ENCODE measurements at regions not wholly inside any gene's neighbourhood (a gene's known extent, or its start where the extent isn't known, plus 50 kb on each side); places are given as distances from the start of the nearest gene placed in this dataset.

DNA sequence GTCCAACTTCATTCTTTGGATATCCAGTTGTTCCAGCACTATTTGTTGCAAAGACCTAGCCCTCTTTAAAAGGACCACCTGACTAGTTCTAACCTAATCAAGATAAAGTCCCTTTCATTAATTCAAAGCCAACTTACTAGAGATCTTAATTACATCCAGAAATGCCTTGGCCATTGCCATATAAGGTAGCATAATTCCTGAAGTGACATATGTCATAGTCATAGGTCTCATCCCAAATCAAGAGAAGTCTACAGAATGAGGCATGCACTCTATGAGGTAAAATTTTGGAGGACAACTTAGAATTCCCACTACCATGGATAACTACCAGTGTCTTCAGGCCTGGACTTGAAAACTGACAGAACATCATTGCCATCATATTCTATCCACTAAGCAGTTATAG is 420.4 kb upstream of the ID4 start:
- peaks cover 5 to 13% of the 10 kb centered on the region in 2 donors for H3K9me3 ChIP-seq (replicated peaks in 1 of 2; ENCODE audit: control insufficient read depth in 1 of 2, insufficient read depth in 1 of 2, low read length in 2 of 2)
- intact Hi-C loops (cut with micrococcal nuclease) = no loop called here
- TF ChIP-seq, protein P1, sequence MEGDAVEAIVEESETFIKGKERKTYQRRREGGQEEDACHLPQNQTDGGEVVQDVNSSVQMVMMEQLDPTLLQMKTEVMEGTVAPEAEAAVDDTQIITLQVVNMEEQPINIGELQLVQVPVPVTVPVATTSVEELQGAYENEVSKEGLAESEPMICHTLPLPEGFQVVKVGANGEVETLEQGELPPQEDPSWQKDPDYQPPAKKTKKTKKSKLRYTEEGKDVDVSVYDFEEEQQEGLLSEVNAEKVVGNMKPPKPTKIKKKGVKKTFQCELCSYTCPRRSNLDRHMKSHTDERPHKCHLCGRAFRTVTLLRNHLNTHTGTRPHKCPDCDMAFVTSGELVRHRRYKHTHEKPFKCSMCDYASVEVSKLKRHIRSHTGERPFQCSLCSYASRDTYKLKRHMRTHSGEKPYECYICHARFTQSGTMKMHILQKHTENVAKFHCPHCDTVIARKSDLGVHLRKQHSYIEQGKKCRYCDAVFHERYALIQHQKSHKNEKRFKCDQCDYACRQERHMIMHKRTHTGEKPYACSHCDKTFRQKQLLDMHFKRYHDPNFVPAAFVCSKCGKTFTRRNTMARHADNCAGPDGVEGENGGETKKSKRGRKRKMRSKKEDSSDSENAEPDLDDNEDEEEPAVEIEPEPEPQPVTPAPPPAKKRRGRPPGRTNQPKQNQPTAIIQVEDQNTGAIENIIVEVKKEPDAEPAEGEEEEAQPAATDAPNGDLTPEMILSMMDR (IDR thresholded peaks at IDR 0.05) = no peak
- H3K27ac Mint-ChIP-seq = no peak overlapping the region
- H3K4me3 Mint-ChIP-seq = no peak overlapping the region
- DNase-seq = no peak
- H3K9ac ChIP-seq (ENCODE audit: insufficient read depth, low read length, poor library complexity, severe bottlenecking) = no peak overlapping the region
- no peak overlapping the region for H3K4me2 ChIP-seq (replicated peaks; ENCODE audit: extremely low read depth, low read length, poor library complexity, severe bottlenecking)
- H3K36me3 Mint-ChIP-seq = no peaks in the 10 kb centered on the region
- H3K4me1 Mint-ChIP-seq = no peaks in the 10 kb centered on the region
- H2AFZ ChIP-seq (ENCODE audit: insufficient read depth, low read depth, low read length, poor library complexity, severe bottlenecking) = no peak overlapping the region
- H4K20me1 ChIP-seq (ENCODE audit: insufficient read depth, low read length) = no peaks in the 10 kb centered on the region
- peaks cover 4 to 16% (median 8%) of the 10 kb centered on the region in 7 donors for H3K9me3 Mint-ChIP-seq
- no peaks in the 10 kb centered on the region for H3K79me2 ChIP-seq (ENCODE audit: insufficient read depth, low read length)
- H3K27me3 Mint-ChIP-seq (ENCODE audit: low read depth in 3 of 3) = peaks cover 0 to 2% (median 0%) of the 10 kb centered on the region in 3 donors
- H3K27me3 ChIP-seq (ENCODE audit: control insufficient read depth in 2 of 2, insufficient read depth in 2 of 2, low read length in 2 of 2) = no peaks in the 10 kb centered on the region
- H3K36me3 ChIP-seq (replicated peaks in 1 of 2; ENCODE audit: control insufficient read depth in 1 of 2, insufficient read depth in 2 of 2, low read length in 2 of 2) = no peaks in the 10 kb centered on the region
- no peaks in the 10 kb centered on the region for H3K4me1 ChIP-seq (ENCODE audit: control insufficient read depth in 1 of 2, insufficient read depth in 2 of 2, low read length in 2 of 2)
- no peak overlapping the region for H3K4me3 ChIP-seq (replicated peaks in 1 of 3; ENCODE audit: low read depth in 2 of 3, low read length in 3 of 3)
- no peak overlapping the region for H3K27ac ChIP-seq (ENCODE audit: low read depth in 1 of 2, low read length in 2 of 2)

- Mint-ChIP-seq H3K4me1 (no peaks in the 10 kb centered on the region), H3K27ac (no peak overlapping the region), H3K36me3 (no peaks in the 10 kb centered on the region), H3K4me3 (no peak overlapping the region), H3K9me3 (peaks cover 4 to 19% (median 8%) of the 10 kb centered on the region in 7 donors), H3K27me3 (ENCODE audit: low read depth in 3 of 3) (no peaks in the 10 kb centered on the region)
- no peak overlapping the region for H3K4me2 ChIP-seq (replicated peaks; ENCODE audit: extremely low read depth, low read length, poor library complexity, severe bottlenecking)
- no peaks in the 10 kb centered on the region for H4K20me1 ChIP-seq (ENCODE audit: insufficient read depth, low read length)
- H3K9ac ChIP-seq (ENCODE audit: insufficient read depth, low read length, poor library complexity, severe bottlenecking) = no peak overlapping the region
- H3K27me3 ChIP-seq (ENCODE audit: control insufficient read depth in 2 of 2, insufficient read depth in 2 of 2, low read length in 2 of 2) = no peaks in the 10 kb centered on the region
- intact Hi-C loops (cut with micrococcal nuclease) = no loop called here
- H3K4me1 ChIP-seq (ENCODE audit: control insufficient read depth in 1 of 2, insufficient read depth in 2 of 2, low read length in 2 of 2) = no peaks in the 10 kb centered on the region
- TF ChIP-seq, protein P1 (IDR thresholded peaks at IDR 0.05) = no peak
- no peak overlapping the region for H3K4me3 ChIP-seq (replicated peaks in 1 of 3; ENCODE audit: low read depth in 2 of 3, low read length in 3 of 3)
- H3K27ac ChIP-seq (ENCODE audit: low read depth in 1 of 2, low read length in 2 of 2) = no peak overlapping the region
- no peak overlapping the region for H2AFZ ChIP-seq (ENCODE audit: insufficient read depth, low read depth, low read length, poor library complexity, severe bottlenecking)
- no peak for DNase-seq
- no peaks in the 10 kb centered on the region for H3K79me2 ChIP-seq (ENCODE audit: insufficient read depth, low read length)
- no peaks in the 10 kb centered on the region for H3K36me3 ChIP-seq (replicated peaks in 1 of 2; ENCODE audit: control insufficient read depth in 1 of 2, insufficient read depth in 2 of 2, low read length in 2 of 2)
- H3K9me3 ChIP-seq (replicated peaks in 1 of 2; ENCODE audit: control insufficient read depth in 1 of 2, insufficient read depth in 1 of 2, low read length in 2 of 2) = peaks cover 12 to 14% of the 10 kb centered on the region in 2 donors
These were observed 419.5 kb upstream of the ID4 start for GRCh38 chr6:19417713-19418112.

Data from CD14-positive monocyte (primary cell).